GM12878 (cell line): ENCODE measurements at regions not wholly inside any gene's neighbourhood (a gene's known extent, or its start where the extent isn't known, plus 50 kb on each side); places are given as distances from the start of the nearest gene placed in this dataset.

Experiments used
- CUX1 ChIP-seq: IDR thresholded peaks from 2 replicates; pipeline ENCODE4 v1.6.1; 2012; ENCODE audit warnings: improper control_type of control experiment, low read depth, low read length; ENCODE audit not compliant: insufficient replicate concordance
- MEF2A ChIP-seq: IDR thresholded peaks from 2 replicates; pipeline ENCODE4 v1.6.1; 2011; ENCODE audit warnings: low read depth, mild to moderate bottlenecking, low read length, moderate library complexity; ENCODE audit not compliant: insufficient read depth
- PAX5 ChIP-seq: IDR thresholded peaks from 2 replicates; pipeline ENCODE4 v1.6.1; 2011; ENCODE audit warnings: low read depth, low read length, borderline replicate concordance
- USF2 ChIP-seq: IDR thresholded peaks from 2 replicates; pipeline ENCODE4 v1.6.1; 2011; ENCODE audit warnings: low read depth, low read length, improper control_type of control experiment, borderline replicate concordance
- TF ChIP-seq, protein P1 (sequence below): fragments of 150-350 bp; IDR thresholded peaks from 2 replicates; pipeline ENCODE4 v1.6.1; 2016; ENCODE audit warnings: low read depth, low read length

- TF ChIP-seq USF2 (no peak), MEF2A (no peak), CUX1 (no peak), PAX5 (no peak)
- TF ChIP-seq, protein P1, sequence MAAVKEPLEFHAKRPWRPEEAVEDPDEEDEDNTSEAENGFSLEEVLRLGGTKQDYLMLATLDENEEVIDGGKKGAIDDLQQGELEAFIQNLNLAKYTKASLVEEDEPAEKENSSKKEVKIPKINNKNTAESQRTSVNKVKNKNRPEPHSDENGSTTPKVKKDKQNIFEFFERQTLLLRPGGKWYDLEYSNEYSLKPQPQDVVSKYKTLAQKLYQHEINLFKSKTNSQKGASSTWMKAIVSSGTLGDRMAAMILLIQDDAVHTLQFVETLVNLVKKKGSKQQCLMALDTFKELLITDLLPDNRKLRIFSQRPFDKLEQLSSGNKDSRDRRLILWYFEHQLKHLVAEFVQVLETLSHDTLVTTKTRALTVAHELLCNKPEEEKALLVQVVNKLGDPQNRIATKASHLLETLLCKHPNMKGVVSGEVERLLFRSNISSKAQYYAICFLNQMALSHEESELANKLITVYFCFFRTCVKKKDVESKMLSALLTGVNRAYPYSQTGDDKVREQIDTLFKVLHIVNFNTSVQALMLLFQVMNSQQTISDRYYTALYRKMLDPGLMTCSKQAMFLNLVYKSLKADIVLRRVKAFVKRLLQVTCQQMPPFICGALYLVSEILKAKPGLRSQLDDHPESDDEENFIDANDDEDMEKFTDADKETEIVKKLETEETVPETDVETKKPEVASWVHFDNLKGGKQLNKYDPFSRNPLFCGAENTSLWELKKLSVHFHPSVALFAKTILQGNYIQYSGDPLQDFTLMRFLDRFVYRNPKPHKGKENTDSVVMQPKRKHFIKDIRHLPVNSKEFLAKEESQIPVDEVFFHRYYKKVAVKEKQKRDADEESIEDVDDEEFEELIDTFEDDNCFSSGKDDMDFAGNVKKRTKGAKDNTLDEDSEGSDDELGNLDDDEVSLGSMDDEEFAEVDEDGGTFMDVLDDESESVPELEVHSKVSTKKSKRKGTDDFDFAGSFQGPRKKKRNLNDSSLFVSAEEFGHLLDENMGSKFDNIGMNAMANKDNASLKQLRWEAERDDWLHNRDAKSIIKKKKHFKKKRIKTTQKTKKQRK: no peak
These were observed 336.3 kb downstream of the DIPK2A start (continued) for GRCh38 chr3:144307951-144308350.
